SK-N-SH treated with all-trans-retinoic acid at 6 μM for 48 hours (cell line): ENCODE measurements at regions not wholly inside any gene's neighbourhood (a gene's known extent, or its start where the extent isn't known, plus 50 kb on each side); places are given as distances from the start of the nearest gene placed in this dataset.
A peak's percentile ranks its signal among the peaks of the same experiment; 100 is the strongest.

Source experiments
- ATAC-seq: fragments of 200-7000 bp; cut with Tn5 transposase; 3 replicates; pipeline ENCODE4 v1.9.1; 2020; ENCODE audit warnings: mild to moderate bottlenecking, moderate library complexity
- ARNTL ChIP-seq: fragments of 450-650 bp; formaldehyde crosslinking; IDR thresholded peaks from 2 replicates; pipeline ENCODE4 v1.5.0; 2020; ENCODE audit warnings: low read depth, mild to moderate bottlenecking, moderate library complexity, borderline replicate concordance
- CSDC2 ChIP-seq: fragments of 250-450 bp; sonication (Bioruptor Pico); IDR thresholded peaks from 2 replicates; pipeline ENCODE4 v1.5.0; 2020; ENCODE audit warnings: mild to moderate bottlenecking, moderate library complexity
- CSRNP3 ChIP-seq: fragments of 250-450 bp; sonication (Bioruptor Pico); IDR thresholded peaks from 2 replicates; pipeline ENCODE4 v1.5.1; 2021; ENCODE audit warnings: mild to moderate bottlenecking, moderate library complexity
- ESRRG ChIP-seq: fragments of 250-450 bp; sonication (Bioruptor Pico); IDR thresholded peaks from 2 replicates; pipeline ENCODE4 v1.6.1; 2021; ENCODE audit warnings: mild to moderate bottlenecking
- GLIS3 ChIP-seq: fragments of 250-450 bp; sonication (Bioruptor Pico); IDR thresholded peaks from 2 replicates; pipeline ENCODE4 v1.5.0; 2020; ENCODE audit warnings: mild to moderate bottlenecking, moderate library complexity
- ISL1 ChIP-seq: fragments of 250-450 bp; sonication (Bioruptor Pico); IDR thresholded peaks from 2 replicates; pipeline ENCODE4 v2.1.2; 2022; ENCODE audit warnings: mild to moderate bottlenecking, moderate library complexity
- OSR1 ChIP-seq: fragments of 250-450 bp; sonication (Bioruptor Pico); IDR thresholded peaks from 2 replicates; pipeline ENCODE4 v1.8.0; 2022; ENCODE audit warnings: moderate library complexity, mild to moderate bottlenecking, inconsistent platforms
- PPARA ChIP-seq: fragments of 250-450 bp; sonication (Bioruptor Pico); IDR thresholded peaks from 2 replicates; pipeline ENCODE4 v1.5.0; 2020; ENCODE audit warnings: mild to moderate bottlenecking, borderline replicate concordance
- RARB ChIP-seq: fragments of 250-450 bp; sonication (Bioruptor Pico); IDR thresholded peaks from 2 replicates; pipeline ENCODE4 v1.8.0; 2021; ENCODE audit warnings: mild to moderate bottlenecking, moderate library complexity
- TCF4 ChIP-seq: fragments of 250-450 bp; sonication (Bioruptor Pico); IDR thresholded peaks from 2 replicates; pipeline ENCODE4 v1.8.0; 2021; ENCODE audit warnings: mild to moderate bottlenecking, moderate library complexity, borderline replicate concordance
- TOX ChIP-seq: fragments of 250-450 bp; sonication (Bioruptor Pico); IDR thresholded peaks from 2 replicates; pipeline ENCODE4 v1.8.0; 2021; ENCODE audit warnings: mild to moderate bottlenecking, moderate library complexity, borderline replicate concordance
- TSHZ2 ChIP-seq: fragments of 250-450 bp; sonication (Bioruptor Pico); IDR thresholded peaks from 2 replicates; pipeline ENCODE4 v1.5.0; 2020; ENCODE audit warnings: mild to moderate bottlenecking, moderate library complexity
- ZC3H10 ChIP-seq: fragments of 250-450 bp; sonication (Bioruptor Pico); IDR thresholded peaks from 2 replicates; pipeline ENCODE4 v1.5.1; 2021; ENCODE audit warnings: mild to moderate bottlenecking, moderate library complexity
- ZFP3 ChIP-seq: fragments of 250-450 bp; sonication (Bioruptor Pico); IDR thresholded peaks from 2 replicates; pipeline ENCODE4 v1.5.0; 2020; ENCODE audit warnings: mild to moderate bottlenecking, moderate library complexity
- ZFP30 ChIP-seq: fragments of 450-650 bp; formaldehyde crosslinking; IDR thresholded peaks from 2 replicates; pipeline ENCODE4 v1.5.0; 2022; ENCODE audit warnings: mild to moderate bottlenecking, moderate library complexity
- ZNF70 ChIP-seq: fragments of 450-650 bp; formaldehyde crosslinking; IDR thresholded peaks from 2 replicates; pipeline ENCODE4 v1.5.0; 2020; ENCODE audit warnings: mild to moderate bottlenecking, moderate library complexity
- ZNF8 ChIP-seq: fragments of 450-650 bp; formaldehyde crosslinking; IDR thresholded peaks from 2 replicates; pipeline ENCODE4 v1.5.0; 2020; ENCODE audit warnings: mild to moderate bottlenecking, moderate library complexity
- TF ChIP-seq, protein P1 (sequence below): fragments of 250-450 bp; sonication (Bioruptor Pico); IDR thresholded peaks from 2 replicates; pipeline ENCODE4 v1.8.0; 2021; ENCODE audit warnings: low read depth, mild to moderate bottlenecking, moderate library complexity, borderline replicate concordance
- TF ChIP-seq, protein P2 (sequence below): fragments of 250-450 bp; sonication (Bioruptor Pico); IDR thresholded peaks from 2 replicates; pipeline ENCODE4 v1.8.0; 2020; ENCODE audit warnings: mild to moderate bottlenecking, moderate library complexity, borderline replicate concordance
- TF ChIP-seq, protein P3 (sequence below): fragments of 250-450 bp; sonication (Bioruptor Pico); IDR thresholded peaks from 2 replicates; pipeline ENCODE4 v1.5.1; 2020; ENCODE audit warnings: low read depth, mild to moderate bottlenecking, moderate library complexity

DNA sequence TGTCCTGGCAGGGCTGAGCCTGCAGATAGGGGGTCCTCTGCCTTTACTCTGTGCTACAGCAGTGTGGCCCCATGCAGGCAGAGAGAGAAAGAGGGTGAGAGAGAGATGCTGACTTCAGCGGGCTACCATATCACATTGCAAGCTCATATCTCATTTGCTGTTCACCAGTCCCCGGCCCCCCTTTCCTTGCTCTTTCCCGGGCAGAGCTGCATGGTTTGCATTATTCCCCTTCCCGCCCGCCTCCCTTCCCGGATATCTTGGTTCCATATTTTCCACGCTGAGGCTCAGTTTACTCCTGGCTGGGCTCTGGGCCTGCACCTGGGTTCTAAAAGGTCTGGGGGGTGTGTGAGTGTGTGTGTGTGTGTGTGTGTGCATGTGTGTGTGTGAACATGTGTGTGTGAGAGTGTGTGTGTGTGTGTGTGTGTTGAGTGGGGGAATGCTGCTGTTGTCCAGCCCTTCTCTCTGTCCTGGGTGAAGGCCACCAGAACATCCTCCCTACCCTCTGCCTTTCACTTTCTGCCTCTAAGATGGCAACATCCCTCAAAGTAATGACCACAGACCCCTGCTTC is 63.5 kb downstream of the PJA1 start:
- TF ChIP-seq, protein P1, sequence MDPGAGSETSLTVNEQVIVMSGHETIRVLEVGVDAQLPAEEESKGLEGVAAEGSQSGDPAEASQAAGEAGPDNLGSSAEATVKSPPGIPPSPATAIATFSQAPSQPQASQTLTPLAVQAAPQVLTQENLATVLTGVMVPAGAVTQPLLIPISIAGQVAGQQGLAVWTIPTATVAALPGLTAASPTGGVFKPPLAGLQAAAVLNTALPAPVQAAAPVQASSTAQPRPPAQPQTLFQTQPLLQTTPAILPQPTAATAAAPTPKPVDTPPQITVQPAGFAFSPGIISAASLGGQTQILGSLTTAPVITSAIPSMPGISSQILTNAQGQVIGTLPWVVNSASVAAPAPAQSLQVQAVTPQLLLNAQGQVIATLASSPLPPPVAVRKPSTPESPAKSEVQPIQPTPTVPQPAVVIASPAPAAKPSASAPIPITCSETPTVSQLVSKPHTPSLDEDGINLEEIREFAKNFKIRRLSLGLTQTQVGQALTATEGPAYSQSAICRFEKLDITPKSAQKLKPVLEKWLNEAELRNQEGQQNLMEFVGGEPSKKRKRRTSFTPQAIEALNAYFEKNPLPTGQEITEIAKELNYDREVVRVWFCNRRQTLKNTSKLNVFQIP, result no peak
- TF ChIP-seq ISL1 (CRISPR knock-in tag) (no peak), TCF4 (CRISPR knock-in tag) (no peak), GLIS3 (CRISPR knock-in tag) (no peak), ZC3H10 (CRISPR knock-in tag) (no peak), CSDC2 (CRISPR knock-in tag) (no peak), TOX (CRISPR knock-in tag) (no peak), PPARA (CRISPR knock-in tag) (no peak)
- ATAC-seq, result peak; percentile 61

- no peak for TF ChIP-seq CSDC2 (CRISPR knock-in tag)
- TF ChIP-seq, protein P2, sequence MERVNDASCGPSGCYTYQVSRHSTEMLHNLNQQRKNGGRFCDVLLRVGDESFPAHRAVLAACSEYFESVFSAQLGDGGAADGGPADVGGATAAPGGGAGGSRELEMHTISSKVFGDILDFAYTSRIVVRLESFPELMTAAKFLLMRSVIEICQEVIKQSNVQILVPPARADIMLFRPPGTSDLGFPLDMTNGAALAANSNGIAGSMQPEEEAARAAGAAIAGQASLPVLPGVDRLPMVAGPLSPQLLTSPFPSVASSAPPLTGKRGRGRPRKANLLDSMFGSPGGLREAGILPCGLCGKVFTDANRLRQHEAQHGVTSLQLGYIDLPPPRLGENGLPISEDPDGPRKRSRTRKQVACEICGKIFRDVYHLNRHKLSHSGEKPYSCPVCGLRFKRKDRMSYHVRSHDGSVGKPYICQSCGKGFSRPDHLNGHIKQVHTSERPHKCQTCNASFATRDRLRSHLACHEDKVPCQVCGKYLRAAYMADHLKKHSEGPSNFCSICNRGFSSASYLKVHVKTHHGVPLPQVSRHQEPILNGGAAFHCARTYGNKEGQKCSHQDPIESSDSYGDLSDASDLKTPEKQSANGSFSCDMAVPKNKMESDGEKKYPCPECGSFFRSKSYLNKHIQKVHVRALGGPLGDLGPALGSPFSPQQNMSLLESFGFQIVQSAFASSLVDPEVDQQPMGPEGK (CRISPR knock-in tag), result no peak
- no peak for TF ChIP-seq ISL1 (CRISPR knock-in tag)
- no peak for TF ChIP-seq CSRNP3
- no peak for TF ChIP-seq GLIS3 (CRISPR knock-in tag)
- TF ChIP-seq RARB (CRISPR knock-in tag), result no peak
- TF ChIP-seq, protein P1, result no peak
- TF ChIP-seq TCF4 (CRISPR knock-in tag), result no peak
- TF ChIP-seq OSR1 (CRISPR knock-in tag), result no peak
- no peak for TF ChIP-seq PPARA (CRISPR knock-in tag)
- TF ChIP-seq TOX (CRISPR knock-in tag), result no peak
- TF ChIP-seq TSHZ2 (CRISPR knock-in tag), result no peak
- TF ChIP-seq ZNF8 (CRISPR knock-in tag), result no peak
- TF ChIP-seq ARNTL (CRISPR knock-in tag), result no peak
- no peak for TF ChIP-seq ZFP30
- TF ChIP-seq ZFP3 (CRISPR knock-in tag), result no peak
- TF ChIP-seq ESRRG (CRISPR knock-in tag), result no peak
- ATAC-seq, result peak; percentile 30; the same call in 1 of the 3 replicates
These were observed 64.8 kb downstream of the PJA1 start for GRCh38 chrX:69100478-69100877.

DNA sequence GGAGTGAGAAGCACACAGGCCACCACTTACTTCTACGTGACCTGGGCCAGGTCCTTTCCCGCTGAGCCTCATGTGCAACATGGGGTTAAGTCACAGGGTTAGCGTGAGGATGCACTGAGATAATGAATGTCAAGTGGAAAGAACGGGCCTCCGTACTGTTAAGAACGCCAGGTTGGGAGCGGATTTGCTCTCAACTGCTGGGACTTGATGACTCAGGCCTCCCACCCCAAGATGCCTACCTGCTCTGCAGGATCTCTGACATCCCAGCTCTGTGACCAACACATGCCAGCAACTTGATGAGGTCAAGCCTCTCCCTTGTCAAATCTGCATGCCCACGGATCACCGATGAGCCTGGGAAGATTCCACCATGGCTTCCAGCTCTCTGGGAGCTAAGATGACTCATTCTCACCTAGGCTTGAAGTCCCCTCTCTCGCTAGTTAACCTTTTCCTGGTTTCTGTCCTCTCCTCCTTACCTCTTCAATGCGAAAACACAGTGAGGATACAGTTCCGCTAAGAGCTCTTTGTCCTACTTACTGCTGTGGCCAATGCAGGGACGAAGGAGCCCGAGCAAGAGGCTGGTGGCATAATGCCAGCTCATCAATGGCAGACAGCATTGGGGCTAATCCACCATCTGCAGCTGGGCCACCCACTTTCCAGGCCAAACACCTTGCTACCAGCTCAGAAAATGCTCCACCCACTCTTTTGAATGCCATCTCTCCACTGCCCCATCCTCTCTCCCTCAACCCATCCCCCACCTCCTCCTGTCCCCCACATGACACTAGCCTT is 67.6 kb downstream of the PJA1 start:
- TF ChIP-seq ZNF70 (CRISPR knock-in tag) (no peak), CSDC2 (CRISPR knock-in tag) (no peak), PPARA (CRISPR knock-in tag) (no peak), RARB (CRISPR knock-in tag) (no peak), ARNTL (CRISPR knock-in tag) (no peak), ISL1 (CRISPR knock-in tag) (no peak), GLIS3 (CRISPR knock-in tag) (no peak), ZFP30 (no peak)
- TF ChIP-seq, protein P3, sequence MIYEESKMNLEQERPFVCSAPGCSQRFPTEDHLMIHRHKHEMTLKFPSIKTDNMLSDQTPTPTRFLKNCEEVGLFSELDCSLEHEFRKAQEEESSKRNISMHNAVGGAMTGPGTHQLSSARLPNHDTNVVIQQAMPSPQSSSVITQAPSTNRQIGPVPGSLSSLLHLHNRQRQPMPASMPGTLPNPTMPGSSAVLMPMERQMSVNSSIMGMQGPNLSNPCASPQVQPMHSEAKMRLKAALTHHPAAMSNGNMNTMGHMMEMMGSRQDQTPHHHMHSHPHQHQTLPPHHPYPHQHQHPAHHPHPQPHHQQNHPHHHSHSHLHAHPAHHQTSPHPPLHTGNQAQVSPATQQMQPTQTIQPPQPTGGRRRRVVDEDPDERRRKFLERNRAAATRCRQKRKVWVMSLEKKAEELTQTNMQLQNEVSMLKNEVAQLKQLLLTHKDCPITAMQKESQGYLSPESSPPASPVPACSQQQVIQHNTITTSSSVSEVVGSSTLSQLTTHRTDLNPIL, result no peak
- ATAC-seq, result no peak
